ENCODE measurements at regions not wholly inside any gene's neighbourhood (a gene's known extent, or its start where the extent isn't known, plus 50 kb on each side); places are given as distances from the start of the nearest gene placed in this dataset.

DNA sequence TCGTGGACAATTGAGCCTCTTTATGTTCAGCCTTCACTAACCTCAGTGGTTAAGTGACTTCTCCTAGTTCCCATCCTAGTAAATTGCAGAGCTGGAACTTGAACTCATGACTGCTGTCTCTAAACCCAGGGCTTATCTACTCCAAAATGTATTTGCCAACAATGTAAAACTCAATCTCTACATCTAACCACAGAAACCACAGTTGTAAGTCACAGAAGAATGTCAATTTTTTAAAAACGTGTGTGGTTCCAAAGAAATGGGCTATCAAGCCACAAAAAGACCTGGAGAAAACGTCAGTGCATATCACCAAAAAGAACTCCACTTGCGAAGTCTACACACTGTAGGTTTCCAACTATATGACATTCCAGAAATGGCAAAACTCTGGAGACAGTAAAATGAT, 172.6 kb upstream of the HMCN1 start:
- no peak for DNase-seq (ENCODE audit: extremely low spot score)
- no peak for TF ChIP-seq HDGF (IDR thresholded peaks at IDR 0.05; ENCODE audit: borderline replicate concordance)
- TF ChIP-seq ELF4 (IDR thresholded peaks at IDR 0.05), result no peak
- no peak for TF ChIP-seq FOXA1 (IDR thresholded peaks at IDR 0.05)
- TF ChIP-seq SUZ12 (IDR thresholded peaks at IDR 0.05), result no peak
- no peak for TF ChIP-seq FOXK2 (IDR thresholded peaks at IDR 0.05)
- no peak for TF ChIP-seq CTBP1 (IDR thresholded peaks at IDR 0.05; ENCODE audit: borderline replicate concordance)
- TF ChIP-seq TARDBP (IDR thresholded peaks at IDR 0.05), result no peak
- TF ChIP-seq FOXM1 (IDR thresholded peaks at IDR 0.05; ENCODE audit: borderline replicate concordance), result no peak
- no peak for TF ChIP-seq BHLHE40 (IDR thresholded peaks at IDR 0.05; ENCODE audit: borderline replicate concordance)
- no peak for TF ChIP-seq SP1 (IDR thresholded peaks at IDR 0.05)
- TF ChIP-seq ARNT (IDR thresholded peaks at IDR 0.05), result no peak
- TF ChIP-seq ZNF384 (IDR thresholded peaks at IDR 0.05), result no peak
- no peak for TF ChIP-seq NFRKB (IDR thresholded peaks at IDR 0.05)
- no peak for TF ChIP-seq LEF1 (IDR thresholded peaks at IDR 0.05; ENCODE audit: borderline replicate concordance)
- TF ChIP-seq L3MBTL2 (conservative IDR thresholded peaks at IDR 0.05), result no peak
- TF ChIP-seq, protein P1, sequence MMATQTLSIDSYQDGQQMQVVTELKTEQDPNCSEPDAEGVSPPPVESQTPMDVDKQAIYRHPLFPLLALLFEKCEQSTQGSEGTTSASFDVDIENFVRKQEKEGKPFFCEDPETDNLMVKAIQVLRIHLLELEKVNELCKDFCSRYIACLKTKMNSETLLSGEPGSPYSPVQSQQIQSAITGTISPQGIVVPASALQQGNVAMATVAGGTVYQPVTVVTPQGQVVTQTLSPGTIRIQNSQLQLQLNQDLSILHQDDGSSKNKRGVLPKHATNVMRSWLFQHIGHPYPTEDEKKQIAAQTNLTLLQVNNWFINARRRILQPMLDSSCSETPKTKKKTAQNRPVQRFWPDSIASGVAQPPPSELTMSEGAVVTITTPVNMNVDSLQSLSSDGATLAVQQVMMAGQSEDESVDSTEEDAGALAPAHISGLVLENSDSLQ (IDR thresholded peaks at IDR 0.05), result no peak
- CTCF ChIA-PET, result no interaction called here
- POLR2A ChIA-PET, result no interaction called here

DNA sequence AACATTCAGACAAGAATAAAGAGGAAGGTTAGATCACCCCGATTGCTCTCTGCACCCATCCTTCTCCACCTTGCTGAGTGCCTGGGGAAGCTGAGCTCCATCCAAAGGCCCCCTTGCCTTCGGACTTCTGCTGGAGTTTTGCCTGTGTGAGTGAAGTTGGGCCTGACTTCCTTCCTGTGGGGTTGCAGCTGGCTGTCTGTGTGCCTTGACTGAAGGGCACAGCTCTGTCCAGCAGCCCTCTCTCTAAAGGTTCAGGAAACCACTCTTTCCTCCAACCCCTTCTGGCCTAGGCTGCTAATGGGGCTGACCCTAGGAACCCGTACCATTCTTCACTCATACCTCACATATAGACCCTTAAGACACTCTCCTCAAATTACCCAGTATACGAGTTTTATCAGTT, 173.4 kb upstream of the HMCN1 start:
- no peak for DNase-seq (ENCODE audit: extremely low spot score)
- CTCF ChIA-PET, result interaction anchor here (1.4 to 1.5 kb wide), 2 partner anchors 35 to 109 kb away, joined by 3 to 4 read pairs; no protein-coding TSS in a partner anchor
- POLR2A ChIA-PET, result no interaction called here
- TF ChIP-seq, protein P1 (IDR thresholded peaks at IDR 0.05), result no peak
- no peak for TF ChIP-seq LEF1 (IDR thresholded peaks at IDR 0.05; ENCODE audit: borderline replicate concordance)
- TF ChIP-seq ZNF384 (IDR thresholded peaks at IDR 0.05), result no peak
- TF ChIP-seq FOXM1 (IDR thresholded peaks at IDR 0.05; ENCODE audit: borderline replicate concordance), result no peak
- no peak for TF ChIP-seq NFRKB (IDR thresholded peaks at IDR 0.05)
- no peak for TF ChIP-seq CTBP1 (IDR thresholded peaks at IDR 0.05; ENCODE audit: borderline replicate concordance)
- no peak for TF ChIP-seq SP1 (IDR thresholded peaks at IDR 0.05)
- TF ChIP-seq ELF4 (IDR thresholded peaks at IDR 0.05), result no peak
- no peak for TF ChIP-seq TARDBP (IDR thresholded peaks at IDR 0.05)
- TF ChIP-seq SUZ12 (IDR thresholded peaks at IDR 0.05), result no peak
- no peak for TF ChIP-seq FOXA1 (IDR thresholded peaks at IDR 0.05)
- no peak for TF ChIP-seq L3MBTL2 (conservative IDR thresholded peaks at IDR 0.05)
- no peak for TF ChIP-seq BHLHE40 (IDR thresholded peaks at IDR 0.05; ENCODE audit: borderline replicate concordance)
- TF ChIP-seq HDGF (IDR thresholded peaks at IDR 0.05; ENCODE audit: borderline replicate concordance), result no peak
- TF ChIP-seq ARNT (IDR thresholded peaks at IDR 0.05), result no peak

DNA sequence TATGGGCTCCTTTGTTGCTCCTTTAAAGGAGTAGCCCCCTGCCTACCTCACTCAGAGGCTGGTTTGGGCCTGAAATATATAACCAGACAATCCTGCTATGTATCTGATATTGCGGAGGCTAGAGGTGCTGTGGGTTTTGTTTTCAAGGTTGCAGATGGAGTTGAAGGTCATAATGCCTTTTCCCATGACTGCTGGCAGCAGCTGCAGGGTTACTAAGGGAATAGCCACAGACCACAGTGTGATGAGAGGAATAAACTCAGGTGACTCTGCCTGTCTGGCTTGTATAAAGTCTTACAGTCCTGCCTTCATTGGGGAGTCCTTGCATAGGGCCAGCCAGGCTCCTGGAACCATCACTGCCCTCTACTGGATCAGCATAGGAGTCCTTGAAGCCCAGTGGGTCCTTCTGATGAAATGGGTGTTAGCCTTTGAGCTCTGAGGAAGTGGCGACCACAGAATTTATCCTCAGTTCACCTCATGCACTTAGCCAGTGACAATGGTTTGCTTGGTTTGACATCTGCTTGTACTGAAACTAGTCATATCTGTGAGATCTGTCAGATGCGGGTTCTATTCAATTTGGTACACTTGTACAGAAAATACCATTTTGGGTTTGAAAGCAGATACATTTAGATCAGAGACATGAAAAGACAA, 174.4 kb upstream of the HMCN1 start:
- POLR2A ChIA-PET, result no interaction called here
- TF ChIP-seq BHLHE40 (IDR thresholded peaks at IDR 0.05; ENCODE audit: borderline replicate concordance) (no peak), ZNF384 (IDR thresholded peaks at IDR 0.05) (no peak), L3MBTL2 (conservative IDR thresholded peaks at IDR 0.05) (no peak), ARNT (IDR thresholded peaks at IDR 0.05) (no peak), LEF1 (IDR thresholded peaks at IDR 0.05; ENCODE audit: borderline replicate concordance) (no peak), FOXK2 (IDR thresholded peaks at IDR 0.05) (no peak), HDGF (IDR thresholded peaks at IDR 0.05; ENCODE audit: borderline replicate concordance) (no peak), SP1 (IDR thresholded peaks at IDR 0.05) (no peak), SUZ12 (IDR thresholded peaks at IDR 0.05) (no peak), FOXM1 (IDR thresholded peaks at IDR 0.05; ENCODE audit: borderline replicate concordance) (no peak), FOXA1 (IDR thresholded peaks at IDR 0.05) (no peak), ELF4 (IDR thresholded peaks at IDR 0.05) (no peak), NFRKB (IDR thresholded peaks at IDR 0.05) (no peak), TARDBP (IDR thresholded peaks at IDR 0.05) (no peak), CTBP1 (IDR thresholded peaks at IDR 0.05; ENCODE audit: borderline replicate concordance) (no peak)
- TF ChIP-seq, protein P1 (IDR thresholded peaks at IDR 0.05), result no peak
- peak; percentile 44 for DNase-seq (ENCODE audit: extremely low spot score)
- CTCF ChIA-PET, result interaction anchor here (1.0 to 1.5 kb wide), 3 partner anchors 10 to 110 kb away, joined by 3 to 5 read pairs (median 4); no protein-coding TSS in a partner anchor

DNA sequence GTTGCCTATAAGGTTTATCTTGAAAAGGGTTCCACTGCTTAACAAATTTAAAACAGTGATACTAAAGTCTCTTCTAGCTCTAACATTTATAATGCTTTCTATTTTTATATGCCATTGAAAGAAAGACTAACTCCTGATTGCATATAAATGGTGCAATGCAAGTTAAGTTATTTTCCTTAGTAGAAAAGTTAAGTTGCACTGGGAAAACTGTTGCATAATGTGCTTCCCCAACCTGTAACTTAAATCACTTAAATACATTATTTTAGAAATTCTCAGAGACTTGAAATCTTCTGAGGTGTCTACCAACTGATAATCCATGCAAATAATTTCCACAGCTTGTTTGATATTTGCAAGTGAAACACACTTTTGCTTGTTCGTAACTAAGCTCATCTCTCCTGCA, 175.0 kb upstream of the HMCN1 start:
- TF ChIP-seq NFRKB (IDR thresholded peaks at IDR 0.05), result no peak
- TF ChIP-seq CTBP1 (IDR thresholded peaks at IDR 0.05; ENCODE audit: borderline replicate concordance), result no peak
- TF ChIP-seq HDGF (IDR thresholded peaks at IDR 0.05; ENCODE audit: borderline replicate concordance), result no peak
- no peak for TF ChIP-seq L3MBTL2 (conservative IDR thresholded peaks at IDR 0.05)
- TF ChIP-seq SP1 (IDR thresholded peaks at IDR 0.05), result no peak
- no peak for TF ChIP-seq FOXA1 (IDR thresholded peaks at IDR 0.05)
- no peak for TF ChIP-seq FOXK2 (IDR thresholded peaks at IDR 0.05)
- no peak for TF ChIP-seq LEF1 (IDR thresholded peaks at IDR 0.05; ENCODE audit: borderline replicate concordance)
- no peak for TF ChIP-seq BHLHE40 (IDR thresholded peaks at IDR 0.05; ENCODE audit: borderline replicate concordance)
- TF ChIP-seq ARNT (IDR thresholded peaks at IDR 0.05), result no peak
- no peak for TF ChIP-seq TARDBP (IDR thresholded peaks at IDR 0.05)
- POLR2A ChIA-PET, result no interaction called here
- DNase-seq (ENCODE audit: extremely low spot score), result no peak
- CTCF ChIA-PET, result no interaction called here

DNA sequence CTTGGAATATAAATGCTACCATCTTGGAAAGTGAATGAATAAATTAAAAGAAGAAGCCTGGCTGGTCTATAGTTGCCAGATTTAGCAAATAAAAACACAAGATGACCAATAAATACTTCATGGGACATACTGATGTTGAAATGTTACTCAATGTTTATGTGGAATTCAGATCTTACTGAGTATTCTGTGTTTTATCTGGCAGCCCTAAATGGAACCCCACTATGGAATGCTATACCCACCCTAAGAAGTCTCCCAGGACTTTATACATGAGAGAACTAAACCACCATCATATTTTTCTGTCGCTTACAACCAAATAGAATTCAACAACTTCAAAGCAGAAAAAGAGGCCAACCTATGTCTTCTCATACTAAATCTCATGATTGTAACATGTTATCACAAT, 177.6 kb upstream of the HMCN1 start:
- ChIA-PET CTCF (no interaction called here), POLR2A (no interaction called here)
- TF ChIP-seq CTBP1 (IDR thresholded peaks at IDR 0.05; ENCODE audit: borderline replicate concordance) (no peak), SUZ12 (IDR thresholded peaks at IDR 0.05) (no peak), FOXM1 (IDR thresholded peaks at IDR 0.05; ENCODE audit: borderline replicate concordance) (no peak), HDGF (IDR thresholded peaks at IDR 0.05; ENCODE audit: borderline replicate concordance) (no peak), BHLHE40 (IDR thresholded peaks at IDR 0.05; ENCODE audit: borderline replicate concordance) (no peak), NFRKB (IDR thresholded peaks at IDR 0.05) (no peak), ARNT (IDR thresholded peaks at IDR 0.05) (no peak), ZNF384 (IDR thresholded peaks at IDR 0.05) (no peak), L3MBTL2 (conservative IDR thresholded peaks at IDR 0.05) (no peak), FOXK2 (IDR thresholded peaks at IDR 0.05) (no peak), SP1 (IDR thresholded peaks at IDR 0.05) (no peak), LEF1 (IDR thresholded peaks at IDR 0.05; ENCODE audit: borderline replicate concordance) (no peak), ELF4 (IDR thresholded peaks at IDR 0.05) (no peak), FOXA1 (IDR thresholded peaks at IDR 0.05) (no peak), TARDBP (IDR thresholded peaks at IDR 0.05) (no peak)
- TF ChIP-seq, protein P1 (IDR thresholded peaks at IDR 0.05), result no peak
- no peak for DNase-seq (ENCODE audit: extremely low spot score)
